ENCODE measurements at regions not wholly inside any gene's neighbourhood (a gene's known extent, or its start where the extent isn't known, plus 50 kb on each side); places are given as distances from the start of the nearest gene placed in this dataset.

DNA sequence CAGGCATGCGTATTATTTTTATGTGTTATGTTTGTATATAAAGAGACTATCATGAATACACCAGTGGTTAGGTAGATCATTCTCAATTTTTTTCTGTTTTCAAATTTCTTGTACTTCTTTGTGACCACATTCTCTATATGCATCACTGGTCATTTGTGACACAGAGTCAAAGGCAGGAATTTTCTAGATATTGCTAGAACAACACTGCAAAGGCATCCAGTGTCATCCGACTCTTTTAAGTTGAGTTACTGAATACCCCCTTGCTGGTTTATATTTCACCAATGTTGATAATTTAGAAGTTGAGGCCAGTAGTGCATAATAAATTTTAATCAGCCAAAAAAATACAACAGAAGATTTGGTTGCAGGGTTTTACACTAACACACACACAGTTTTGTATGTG, 351.8 kb downstream of the CASP12 start:
- TF ChIP-seq, protein P1, sequence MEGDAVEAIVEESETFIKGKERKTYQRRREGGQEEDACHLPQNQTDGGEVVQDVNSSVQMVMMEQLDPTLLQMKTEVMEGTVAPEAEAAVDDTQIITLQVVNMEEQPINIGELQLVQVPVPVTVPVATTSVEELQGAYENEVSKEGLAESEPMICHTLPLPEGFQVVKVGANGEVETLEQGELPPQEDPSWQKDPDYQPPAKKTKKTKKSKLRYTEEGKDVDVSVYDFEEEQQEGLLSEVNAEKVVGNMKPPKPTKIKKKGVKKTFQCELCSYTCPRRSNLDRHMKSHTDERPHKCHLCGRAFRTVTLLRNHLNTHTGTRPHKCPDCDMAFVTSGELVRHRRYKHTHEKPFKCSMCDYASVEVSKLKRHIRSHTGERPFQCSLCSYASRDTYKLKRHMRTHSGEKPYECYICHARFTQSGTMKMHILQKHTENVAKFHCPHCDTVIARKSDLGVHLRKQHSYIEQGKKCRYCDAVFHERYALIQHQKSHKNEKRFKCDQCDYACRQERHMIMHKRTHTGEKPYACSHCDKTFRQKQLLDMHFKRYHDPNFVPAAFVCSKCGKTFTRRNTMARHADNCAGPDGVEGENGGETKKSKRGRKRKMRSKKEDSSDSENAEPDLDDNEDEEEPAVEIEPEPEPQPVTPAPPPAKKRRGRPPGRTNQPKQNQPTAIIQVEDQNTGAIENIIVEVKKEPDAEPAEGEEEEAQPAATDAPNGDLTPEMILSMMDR (IDR thresholded peaks at IDR 0.05) = no peak
- TF ChIP-seq POLR2A (IDR thresholded peaks at IDR 0.05) = no peak
